Neural progenitor cell (in vitro differentiated cells): ENCODE measurements at regions not wholly inside any gene's neighbourhood (a gene's known extent, or its start where the extent isn't known, plus 50 kb on each side); places are given as distances from the start of the nearest gene placed in this dataset.

Experiments
- CTCF ChIP-seq: fragments of 200-600 bp; sonication (generic); IDR thresholded peaks from 2 replicates; pipeline ENCODE4 v1.5.1; 2017; ENCODE audit warnings: antibody characterized with exemption, mild to moderate bottlenecking
- EZH2 ChIP-seq: fragments of 200-600 bp; sonication (generic); IDR thresholded peaks from 2 replicates; pipeline ENCODE4 v1.6.1; 2017; ENCODE audit warnings: antibody characterized with exemption, mild to moderate bottlenecking, moderate library complexity
- EZH2phosphoT487 ChIP-seq: fragments of 200-600 bp; sonication (generic); IDR thresholded peaks from 2 replicates; pipeline ENCODE4 v1.6.1; 2017; ENCODE audit warnings: antibody characterized with exemption

- TF ChIP-seq EZH2 = no peak
- no peak for TF ChIP-seq CTCF
- no peak for TF ChIP-seq EZH2phosphoT487
Observed at GRCh38 chr11:130592056-130592455, 143.6 kb downstream of the ADAMTS15 start.
